CD4-positive, alpha-beta T cell (primary cell): ENCODE measurements at regions not wholly inside any gene's neighbourhood (a gene's known extent, or its start where the extent isn't known, plus 50 kb on each side); places are given as distances from the start of the nearest gene placed in this dataset.

Experiments
- ATAC-seq: fragments of 200-7000 bp; cut with Tn5 transposase; one replicate; pipeline ENCODE4 v1.10.0; 2022; ENCODE audit warnings: mild to moderate bottlenecking; ENCODE audit not compliant: poor library complexity
- CTCF ChIA-PET: fragments of 350-600 bp; sonication (Branson Sonifier 250); formaldehyde crosslinking; loops from one replicate; lab custom pipeline; 2021; ENCODE audit warnings: antibody characterized with exemption, inconsistent platforms; lab: Charles Lee
- POLR2A ChIA-PET: fragments of 350-600 bp; sonication (Branson Sonifier 250); formaldehyde crosslinking; loops from one replicate; lab custom pipeline; 2021; ENCODE audit warnings: antibody characterized with exemption, inconsistent platforms; lab: Charles Lee
- DNase-seq, 14 experiments: peaks; one replicate each; pipeline ENCODE4 v3.0.0-alpha.2; 2013 to 2020; ENCODE audit warnings: mixed read lengths in 2 of 14
- H3K27ac ChIP-seq, 2 donors: one replicate each; pipeline versions ENCODE4 v1.5.1 to v1.7.0; 2013; ENCODE audit warnings: low read length in 2 of 2, low read depth in 1 of 2, mild to moderate bottlenecking in 1 of 2
- H3K27me3 ChIP-seq, 2 experiments: 1 replicate in 1 of 2; 2 replicates in 1 of 2; pipeline versions ENCODE4 v1.6.1 to v1.7.0; 2013; ENCODE audit warnings: low read length in 2 of 2, control low read depth in 1 of 2, mild to moderate bottlenecking in 1 of 2, moderate library complexity in 1 of 2; ENCODE audit not compliant: insufficient read depth in 2 of 2, control insufficient read depth in 1 of 2
- H3K36me3 ChIP-seq: one replicate; pipeline ENCODE4 v1.6.1; 2013; ENCODE audit warnings: low read length, control low read depth; ENCODE audit not compliant: insufficient read depth
- H3K4me1 ChIP-seq: one replicate; pipeline ENCODE4 v1.6.1; 2013; ENCODE audit warnings: low read length, control low read depth; ENCODE audit not compliant: insufficient read depth
- H3K4me3 ChIP-seq: one replicate; pipeline ENCODE4 v1.5.1; 2013; ENCODE audit warnings: mild to moderate bottlenecking, low read length, moderate library complexity
- H3K9me3 ChIP-seq, 2 experiments: 1 replicate in 1 of 2; 2 replicates in 1 of 2; pipeline versions ENCODE4 v1.6.1 to v1.7.0; 2013; ENCODE audit warnings: low read length in 2 of 2, mild to moderate bottlenecking in 2 of 2, control low read depth in 1 of 2, moderate library complexity in 1 of 2; ENCODE audit not compliant: control insufficient read depth in 1 of 2, insufficient read depth in 1 of 2
- H3K27ac Mint-ChIP-seq: one replicate; pipeline ENCODE4 v1.8.0; 2020; ENCODE audit warnings: mixed read lengths
- H3K27me3 Mint-ChIP-seq: one replicate; pipeline ENCODE4 v1.8.0; 2021; ENCODE audit warnings: mixed read lengths
- H3K36me3 Mint-ChIP-seq: one replicate; pipeline ENCODE4 v1.8.0; 2021; ENCODE audit warnings: low read depth, mixed read lengths
- H3K4me1 Mint-ChIP-seq: one replicate; pipeline ENCODE4 v1.8.0; 2021; ENCODE audit warnings: low read depth, mixed read lengths
- H3K4me3 Mint-ChIP-seq: one replicate; pipeline ENCODE4 v1.8.0; 2020; ENCODE audit warnings: mild to moderate bottlenecking, mixed read lengths
- H3K9me3 Mint-ChIP-seq: one replicate; pipeline ENCODE4 v1.8.0; 2020; ENCODE audit warnings: mixed read lengths
- CTCF ChIP-seq: fragments of 200-600 bp; IDR thresholded peaks from one replicate; pipeline ENCODE4 v1.8.0; 2022; ENCODE audit warnings: antibody characterized with exemption, mild to moderate bottlenecking
- intact Hi-C, 2 experiments: fragments of 100-400 bp; cut with DNase I in 1 of 2; cut with micrococcal nuclease in 1 of 2; formaldehyde crosslinking; loops; one replicate each; pipeline versions ENCODE4 v1.15.1 to v1.9.0; 2023 to 2025; cut with DNase I, micrococcal nuclease

GRCh38 chr12:28887461-28887990 lies 261.6 kb upstream of the FAR2 start:
- Mint-ChIP-seq H3K9me3 (no peaks in the 10 kb centered on the region), H3K4me1 (no peaks in the 10 kb centered on the region), H3K4me3 (no peak overlapping the region), H3K27me3 (no peaks in the 10 kb centered on the region), H3K36me3 (no peaks in the 10 kb centered on the region), H3K27ac (no peak overlapping the region)
- no peak overlapping the region for H3K27ac ChIP-seq
- no peaks in the 10 kb centered on the region for H3K4me1 ChIP-seq
- TF ChIP-seq CTCF = no peak
- ATAC-seq (no peak), DNase-seq (no peak)
- no peaks in the 10 kb centered on the region for H3K9me3 ChIP-seq
- no peaks in the 10 kb centered on the region for H3K36me3 ChIP-seq
- ChIA-PET POLR2A (no interaction called here), CTCF (no interaction called here)
- no peak overlapping the region for H3K4me3 ChIP-seq
- intact Hi-C loops = no loop called here
- no peaks in the 10 kb centered on the region for H3K27me3 ChIP-seq

- CTCF ChIA-PET = no interaction called here
- Histone ChIP-seq H3K4me3 (no peak overlapping the region), H3K36me3 (no peaks in the 10 kb centered on the region), H3K27ac (no peak overlapping the region), H3K27me3 (no peaks in the 10 kb centered on the region), H3K4me1 (no peaks in the 10 kb centered on the region), H3K9me3 (no peaks in the 10 kb centered on the region)
- ATAC-seq = no peak
- DNase-seq = no peak
- intact Hi-C loops = no loop called here
- H3K27me3 Mint-ChIP-seq = no peaks in the 10 kb centered on the region
- no peak overlapping the region for H3K4me3 Mint-ChIP-seq
- H3K4me1 Mint-ChIP-seq = no peaks in the 10 kb centered on the region
- POLR2A ChIA-PET = no interaction called here
- no peak overlapping the region for H3K27ac Mint-ChIP-seq
- no peaks in the 10 kb centered on the region for H3K36me3 Mint-ChIP-seq
- no peaks in the 10 kb centered on the region for H3K9me3 Mint-ChIP-seq
- no peak for TF ChIP-seq CTCF
These were observed 258.4 kb upstream of the FAR2 start for GRCh38 chr12:28890664-28891063.

GRCh38 chr12:28891126-28891525 lies 258.0 kb upstream of the FAR2 start:
- DNase-seq (no peak), ATAC-seq (no peak)
- Mint-ChIP-seq H3K27ac (no peak overlapping the region), H3K27me3 (no peaks in the 10 kb centered on the region), H3K9me3 (no peaks in the 10 kb centered on the region), H3K4me3 (no peak overlapping the region), H3K4me1 (no peaks in the 10 kb centered on the region), H3K36me3 (no peaks in the 10 kb centered on the region)
- Histone ChIP-seq H3K9me3 (no peaks in the 10 kb centered on the region), H3K27me3 (no peaks in the 10 kb centered on the region), H3K4me1 (no peaks in the 10 kb centered on the region), H3K36me3 (no peaks in the 10 kb centered on the region), H3K27ac (no peak overlapping the region), H3K4me3 (no peak overlapping the region)
- no peak for TF ChIP-seq CTCF
- CTCF ChIA-PET = interaction anchor here (0.6 kb wide), 1 partner anchor 32 kb away, joined by 3 read pairs; no protein-coding TSS in a partner anchor
- POLR2A ChIA-PET = no interaction called here
- intact Hi-C loops = no loop called here
